ENCODE measurements at regions not wholly inside any gene's neighbourhood (a gene's known extent, or its start where the extent isn't known, plus 50 kb on each side); places are given as distances from the start of the nearest gene placed in this dataset.

DNA sequence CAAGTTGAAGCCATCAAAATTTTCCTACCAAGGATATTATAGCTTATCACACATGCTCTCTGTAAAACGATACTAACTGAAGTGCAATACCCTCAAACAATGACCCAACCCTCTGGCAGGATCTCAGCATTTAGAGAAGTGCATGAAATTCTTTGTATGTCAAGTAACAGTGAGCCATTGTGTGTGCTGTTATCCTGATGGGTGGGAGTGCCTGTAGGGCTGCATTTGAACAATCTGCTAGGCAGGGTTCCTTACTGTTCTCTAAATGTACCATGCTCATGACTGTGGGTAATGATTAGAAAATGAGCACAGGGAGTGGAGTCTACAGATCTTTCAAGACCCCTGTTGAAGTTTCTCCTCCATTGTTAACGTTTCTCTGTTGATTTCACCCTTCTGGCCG lies 398.1 kb downstream of the NSUN3 start (continued):
- no peak for TF ChIP-seq NFIX (CRISPR knock-in tag; IDR thresholded peaks at IDR 0.05; ENCODE audit: low read depth)
- no peak for TF ChIP-seq TAF1 (IDR thresholded peaks at IDR 0.05; ENCODE audit: control insufficient read depth, extremely low read depth, insufficient read depth, low read length, severe bottlenecking)
- no peak for TF ChIP-seq ILF3 (IDR thresholded peaks at IDR 0.05; ENCODE audit: borderline replicate concordance)
- TF ChIP-seq ZNF57 (CRISPR knock-in tag; IDR thresholded peaks at IDR 0.05), result no peak
- TF ChIP-seq MTA2 (IDR thresholded peaks at IDR 0.05; ENCODE audit: low read depth), result no peak
- no peak for TF ChIP-seq ZNF780A (CRISPR knock-in tag; IDR thresholded peaks at IDR 0.05)
- TF ChIP-seq ZNF212 (CRISPR knock-in tag; IDR thresholded peaks at IDR 0.05), result no peak

DNA sequence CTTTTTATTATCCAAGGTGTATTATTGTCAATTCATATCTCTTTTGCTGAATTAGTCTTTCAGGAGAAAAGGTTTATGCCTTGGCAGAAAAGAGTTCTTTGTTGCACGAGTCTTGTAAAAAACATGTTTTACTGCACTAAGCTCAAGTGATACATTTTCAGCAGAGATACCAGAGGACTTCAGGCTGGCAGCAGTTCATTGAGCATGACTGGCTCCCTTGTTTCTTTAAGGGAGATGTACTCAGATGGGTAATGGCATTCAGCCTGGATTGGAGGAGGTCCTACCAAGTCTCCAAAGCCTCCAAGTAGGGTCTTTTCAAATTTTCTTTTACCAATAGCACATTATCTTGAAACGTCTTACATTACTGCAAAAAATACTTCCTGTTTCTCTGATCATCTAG lies 400.1 kb downstream of the NSUN3 start:
- Histone ChIP-seq H3K27me3 (ENCODE audit: control insufficient read depth in 2 of 2, insufficient read depth in 2 of 2, low read length in 2 of 2) (no peaks in the 10 kb centered on the region), H3K27ac (ENCODE audit: extremely low read depth, low read depth, low read length) (no peak overlapping the region), H3K79me2 (ENCODE audit: control insufficient read depth, insufficient read depth, low read length) (no peaks in the 10 kb centered on the region), H3K4me1 (replicated peaks in 1 of 2; ENCODE audit: control insufficient read depth in 2 of 2, insufficient read depth in 2 of 2, low read length in 2 of 2) (no peaks in the 10 kb centered on the region), H3K9me3 (replicated peaks; ENCODE audit: control insufficient read depth, insufficient read depth, low read depth, low read length) (no peaks in the 10 kb centered on the region), H4K20me1 (replicated peaks; ENCODE audit: control insufficient read depth, insufficient read depth, low read length) (no peaks in the 10 kb centered on the region), H2AFZ (ENCODE audit: low read depth, low read length) (no peak overlapping the region), H3K4me3 (no peak overlapping the region), H3K36me3 (ENCODE audit: control insufficient read depth, insufficient read depth, low read length) (no peaks in the 10 kb centered on the region), H3K9me1 (ENCODE audit: control insufficient read depth, insufficient read depth, low read length) (no peaks in the 10 kb centered on the region), H3K9ac (ENCODE audit: insufficient read depth in 1 of 2, low read depth in 2 of 2, low read length in 2 of 2) (no peak overlapping the region), H3K4me2 (ENCODE audit: insufficient read depth, low read length) (no peak overlapping the region)
- POLR2A ChIA-PET, result no interaction called here
- no TSS peak for BruUV-seq (replicated peaks)
- TF ChIP-seq, protein P1, sequence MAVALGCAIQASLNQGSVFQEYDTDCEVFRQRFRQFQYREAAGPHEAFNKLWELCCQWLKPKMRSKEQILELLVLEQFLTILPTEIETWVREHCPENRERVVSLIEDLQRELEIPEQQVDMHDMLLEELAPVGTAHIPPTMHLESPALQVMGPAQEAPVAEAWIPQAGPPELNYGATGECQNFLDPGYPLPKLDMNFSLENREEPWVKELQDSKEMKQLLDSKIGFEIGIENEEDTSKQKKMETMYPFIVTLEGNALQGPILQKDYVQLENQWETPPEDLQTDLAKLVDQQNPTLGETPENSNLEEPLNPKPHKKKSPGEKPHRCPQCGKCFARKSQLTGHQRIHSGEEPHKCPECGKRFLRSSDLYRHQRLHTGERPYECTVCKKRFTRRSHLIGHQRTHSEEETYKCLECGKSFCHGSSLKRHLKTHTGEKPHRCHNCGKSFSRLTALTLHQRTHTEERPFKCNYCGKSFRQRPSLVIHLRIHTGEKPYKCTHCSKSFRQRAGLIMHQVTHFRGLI (CRISPR knock-in tag; IDR thresholded peaks at IDR 0.05), result no peak
- TF ChIP-seq POLR2H (tag; IDR thresholded peaks at IDR 0.05; ENCODE audit: low read depth) (no peak), U2AF2 (optimal IDR thresholded peaks at IDR 0.05; ENCODE audit: low read depth, low read length) (no peak), ESRRA (IDR thresholded peaks at IDR 0.05; ENCODE audit: borderline replicate concordance, low read depth) (no peak), BMI1 (IDR thresholded peaks at IDR 0.05; ENCODE audit: low read length) (no peak), MED1 (CRISPR knock-in tag; IDR thresholded peaks at IDR 0.05; ENCODE audit: borderline replicate concordance) (no peak), ETV5 (CRISPR knock-in tag; IDR thresholded peaks at IDR 0.05; ENCODE audit: low read depth) (no peak)
- TF ChIP-seq, protein P2, sequence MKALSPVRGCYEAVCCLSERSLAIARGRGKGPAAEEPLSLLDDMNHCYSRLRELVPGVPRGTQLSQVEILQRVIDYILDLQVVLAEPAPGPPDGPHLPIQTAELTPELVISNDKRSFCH (CRISPR knock-in tag; IDR thresholded peaks at IDR 0.05), result no peak
- TF ChIP-seq, protein P2 (tag; IDR thresholded peaks at IDR 0.05), result no peak
- WGBS (ENCODE audit: insufficient coverage, low coverage, missing lambda C conversion rate), result 0% methylated on average over 2 of the region's 2 CpGs
- in situ Hi-C loops (cut with MboI) (no loop called here), intact Hi-C loops (cut with micrococcal nuclease) (no loop called here)
- CTCF ChIA-PET (ENCODE audit: low intra/inter-chr PET ratio), result no interaction called here
- FAIRE-seq, result no peak
- no peak for DNase-seq (ENCODE audit: extremely low read depth in 1 of 4, low spot score in 3 of 4)
- ATAC-seq, result no peak

Measured in K562 (cell line).